Cardiac fibroblast (primary cell): ENCODE measurements at regions not wholly inside any gene's neighbourhood (a gene's known extent, or its start where the extent isn't known, plus 50 kb on each side); places are given as distances from the start of the nearest gene placed in this dataset.
"Not testable (repeated sequence)": the region's sequence is repeated elsewhere in the genome, so short reads cannot be mapped to it uniquely, and the experiment has no call there.

ENCODE experiments used
- DNase-seq, 2 donors: peaks; one replicate each; pipeline versions ENCODE4 v3.0.0 to v3.0.0-alpha.2; 2010; ENCODE audit warnings: low read depth in 2 of 2
- H3K4me3 ChIP-seq, 2 donors: replicated peaks in 1 of 2; 1 replicate in 1 of 2; 2 replicates in 1 of 2; pipeline ENCODE4 v1.5.1; 2011; ENCODE audit warnings: low read depth in 2 of 2, low read length in 2 of 2, mild to moderate bottlenecking in 2 of 2, moderate library complexity in 1 of 2
- CTCF ChIP-seq: IDR thresholded peaks from one replicate; pipeline ENCODE4 v1.5.1; 2011; ENCODE audit warnings: low read depth, mild to moderate bottlenecking, low read length, inconsistent platforms

GRCh38 chr22:47498969-47499495 is 736.6 kb downstream of the TBC1D22A start:
- no peak overlapping the region for H3K4me3 ChIP-seq
- TF ChIP-seq CTCF: no peak
- no peak for DNase-seq

GRCh38 chr22:47497666-47498065 is 735.2 kb downstream of the TBC1D22A start:
- H3K4me3 ChIP-seq: no peak overlapping the region
- TF ChIP-seq CTCF: no peak
- no peak for DNase-seq

GRCh38 chr22:47495110-47495509 is 732.7 kb downstream of the TBC1D22A start:
- H3K4me3 ChIP-seq: no peak overlapping the region
- TF ChIP-seq CTCF: no peak
- no peak for DNase-seq

- H3K4me3 ChIP-seq, DNase-seq: not testable (repeated sequence)
Measured at GRCh38 chr22:47488131-47488530, 725.7 kb downstream of the TBC1D22A start.

- H3K4me3 ChIP-seq: no peak overlapping the region
- DNase-seq: no peak
- TF ChIP-seq CTCF: no peak
Measured at GRCh38 chr22:47486569-47487312, 724.3 kb downstream of the TBC1D22A start.

- no peak overlapping the region for H3K4me3 ChIP-seq
- TF ChIP-seq CTCF: no peak
- DNase-seq: no peak
Measured at GRCh38 chr22:47484960-47485569, 722.6 kb downstream of the TBC1D22A start.

- no peak for TF ChIP-seq CTCF
- H3K4me3 ChIP-seq: no peak overlapping the region
- DNase-seq: no peak
Measured at GRCh38 chr22:47476231-47476630, 713.8 kb downstream of the TBC1D22A start.
